Esophagus (tissue), 2 donors: ENCODE measurements at regions not wholly inside any gene's neighbourhood (a gene's known extent, or its start where the extent isn't known, plus 50 kb on each side); places are given as distances from the start of the nearest gene placed in this dataset.

Experiments
- H3K27ac ChIP-seq, 2 donors: one replicate each; pipeline ENCODE4 v1.5.1; 2013; ENCODE audit warnings: low read depth in 2 of 2, mild to moderate bottlenecking in 2 of 2, inconsistent platforms in 1 of 2, low read length in 1 of 2, moderate library complexity in 1 of 2
- H3K27me3 ChIP-seq, 2 donors: one replicate each; pipeline ENCODE4 v1.6.1; 2013; ENCODE audit warnings: low read length in 2 of 2, control low read depth in 1 of 2, mild to moderate bottlenecking in 1 of 2; ENCODE audit not compliant: insufficient read depth in 2 of 2, control insufficient read depth in 1 of 2
- H3K36me3 ChIP-seq, 2 donors: one replicate each; pipeline ENCODE4 v1.6.1; 2013; ENCODE audit warnings: low read length in 1 of 2; ENCODE audit not compliant: control insufficient read depth in 2 of 2, insufficient read depth in 2 of 2
- H3K4me1 ChIP-seq, 2 donors: one replicate each; pipeline ENCODE4 v1.6.1; 2013; ENCODE audit warnings: low read length in 1 of 2; ENCODE audit not compliant: control insufficient read depth in 2 of 2, insufficient read depth in 2 of 2
- H3K4me3 ChIP-seq, 2 donors: one replicate each; pipeline ENCODE4 v1.5.1; 2013; ENCODE audit warnings: low read length in 2 of 2, mild to moderate bottlenecking in 2 of 2, low read depth in 1 of 2, moderate library complexity in 1 of 2
- H3K9me3 ChIP-seq, 2 donors: one replicate each; pipeline ENCODE4 v1.6.1; 2013; ENCODE audit warnings: mild to moderate bottlenecking in 2 of 2, low read depth in 1 of 2, low read length in 1 of 2, moderate library complexity in 1 of 2; ENCODE audit not compliant: control insufficient read depth in 2 of 2, insufficient read depth in 1 of 2
- WGBS, 2 donors: extraction: QIAGEN DNeasy Blood & Tissue Kit; methylation state at CpG; one replicate each; pipeline ENCODE4 v1.1.7; 2013; 5-methylcytosine and 5-hydroxymethylcytosine counted together
- donor health status: healthy with polysubstance abuse.
- donor health status: Bipolar disorder and iron deficiency.

- no peaks in the 10 kb centered on the region for H3K9me3 ChIP-seq
- H3K27me3 ChIP-seq: no peaks in the 10 kb centered on the region
- no peaks in the 10 kb centered on the region for H3K36me3 ChIP-seq
- H3K27ac ChIP-seq: no peak overlapping the region
- 94% methylated on average over 6 of the region's 6 CpGs for WGBS, 2 donors
- H3K4me3 ChIP-seq: no peak overlapping the region
- H3K4me1 ChIP-seq: no peaks in the 10 kb centered on the region
These were observed 308.2 kb downstream of the CD83 start for GRCh38 chr6:14425805-14426204.

GRCh38 chr6:14426281-14426680 is 308.7 kb downstream of the CD83 start:
- H3K27ac ChIP-seq: no peak overlapping the region
- H3K36me3 ChIP-seq: no peaks in the 10 kb centered on the region
- H3K27me3 ChIP-seq: no peaks in the 10 kb centered on the region

GRCh38 chr6:14428269-14428668 is 310.7 kb downstream of the CD83 start:
- H3K4me1 ChIP-seq: no peaks in the 10 kb centered on the region
- H3K4me3 ChIP-seq: no peak overlapping the region
- H3K27me3 ChIP-seq: no peaks in the 10 kb centered on the region
- 79 to 86% methylated on average over 3 of the region's 3 CpGs for WGBS, 2 donors
- H3K9me3 ChIP-seq: no peaks in the 10 kb centered on the region
- H3K27ac ChIP-seq: no peak overlapping the region
- H3K36me3 ChIP-seq: no peaks in the 10 kb centered on the region

More at GRCh38 chr6:14426281-14426680, 308.7 kb downstream of the CD83 start:
- no peaks in the 10 kb centered on the region for H3K4me1 ChIP-seq
- H3K9me3 ChIP-seq: no peaks in the 10 kb centered on the region
- H3K4me3 ChIP-seq: no peak overlapping the region
- 94 to 96% methylated on average over 2 of the region's 2 CpGs for WGBS, 2 donors

GRCh38 chr6:14429396-14429795 is 311.8 kb downstream of the CD83 start:
- WGBS, 2 donors: 90 to 92% methylated on average over 10 of the region's 10 CpGs

GRCh38 chr6:14430218-14430617 is 312.6 kb downstream of the CD83 start:
- no peaks in the 10 kb centered on the region for H3K27me3 ChIP-seq
- 76 to 82% methylated on average over 2 of the region's 2 CpGs for WGBS, 2 donors
- H3K27ac ChIP-seq: no peak overlapping the region
- H3K4me1 ChIP-seq: no peaks in the 10 kb centered on the region
- H3K4me3 ChIP-seq: no peak overlapping the region
- H3K36me3 ChIP-seq: no peaks in the 10 kb centered on the region
- peaks cover 0 to 2% of the 10 kb centered on the region in 2 donors for H3K9me3 ChIP-seq

More at GRCh38 chr6:14429396-14429795, 311.8 kb downstream of the CD83 start:
- H3K36me3 ChIP-seq: no peaks in the 10 kb centered on the region
- no peak overlapping the region for H3K27ac ChIP-seq
- no peak overlapping the region for H3K4me3 ChIP-seq
- H3K9me3 ChIP-seq: peaks cover 0 to 2% of the 10 kb centered on the region in 2 donors
- H3K4me1 ChIP-seq: no peaks in the 10 kb centered on the region
- H3K27me3 ChIP-seq: no peaks in the 10 kb centered on the region

GRCh38 chr6:14431385-14432330 is 314.1 kb downstream of the CD83 start:
- Histone ChIP-seq H3K27me3 (no peaks in the 10 kb centered on the region), H3K4me1 (no peaks in the 10 kb centered on the region), H3K36me3 (no peaks in the 10 kb centered on the region), H3K4me3 (no peak overlapping the region), H3K27ac (peak overlapping the region in 1 of 2 donors; percentile 9), H3K9me3 (peaks cover 0 to 2% of the 10 kb centered on the region in 2 donors)
- 56 to 72% methylated on average over 14 of the region's 14 CpGs for WGBS, 2 donors

- 81 to 83% methylated on average over 3 of the region's 3 CpGs for WGBS, 2 donors
- Histone ChIP-seq H3K36me3 (no peaks in the 10 kb centered on the region), H3K9me3 (peaks cover 0 to 2% of the 10 kb centered on the region in 2 donors), H3K4me1 (no peaks in the 10 kb centered on the region), H3K27ac (no peak overlapping the region), H3K4me3 (no peak overlapping the region), H3K27me3 (no peaks in the 10 kb centered on the region)
These were observed 317.5 kb downstream of the CD83 start for GRCh38 chr6:14434916-14435690.

- Histone ChIP-seq H3K4me3 (no peak overlapping the region), H3K27me3 (no peaks in the 10 kb centered on the region), H3K27ac (no peak overlapping the region), H3K36me3 (no peaks in the 10 kb centered on the region), H3K4me1 (no peaks in the 10 kb centered on the region), H3K9me3 (peaks cover 0 to 2% of the 10 kb centered on the region in 2 donors)
- 89 to 93% methylated on average over 3 of the region's 3 CpGs for WGBS, 2 donors
These were observed 319.1 kb downstream of the CD83 start for GRCh38 chr6:14436592-14437132.

- H3K4me1 ChIP-seq: no peaks in the 10 kb centered on the region
- no peaks in the 10 kb centered on the region for H3K36me3 ChIP-seq
- H3K4me3 ChIP-seq: no peak overlapping the region
- no peaks in the 10 kb centered on the region for H3K9me3 ChIP-seq
- H3K27ac ChIP-seq: no peak overlapping the region
- H3K27me3 ChIP-seq: no peaks in the 10 kb centered on the region
- 83 to 86% methylated on average over 5 of the region's 5 CpGs for WGBS, 2 donors
These were observed 321.8 kb downstream of the CD83 start for GRCh38 chr6:14439419-14439818.
